Natural killer cell treated with Interleukin-12 subunit alpha and Interleukin-12 subunit beta and Interleukin-15 and Interleukin-18, amount 100 ng/mL, for 72 hours (primary cell): ENCODE measurements at regions not wholly inside any gene's neighbourhood (a gene's known extent, or its start where the extent isn't known, plus 50 kb on each side); places are given as distances from the start of the nearest gene placed in this dataset.

Experiments
- ATAC-seq, 2 donors: fragments of 150-1000 bp; cut with Tn5 transposase in 1 of 2; sonication (Bioruptor Pico), chemical (Tn5 transposase) in 1 of 2; 2 replicates each; pipeline ENCODE4 v1.10.0; 2021
- DNase-seq: peaks from one replicate; pipeline ENCODE4 v3.0.0; 2022; ENCODE audit warnings: low spot score
- H3K27ac Mint-ChIP-seq, 2 donors: 1 replicate in 1 of 2; 2 replicates in 1 of 2; pipeline ENCODE4 v1.8.0; 2022; ENCODE audit warnings: mixed read lengths in 2 of 2, mild to moderate bottlenecking in 1 of 2, moderate library complexity in 1 of 2
- H3K27me3 Mint-ChIP-seq, 2 donors: 1 replicate in 1 of 2; 2 replicates in 1 of 2; pipeline ENCODE4 v1.8.0; 2022; ENCODE audit warnings: mixed read lengths in 2 of 2
- H3K36me3 Mint-ChIP-seq: one replicate; pipeline ENCODE4 v1.8.0; 2022; ENCODE audit warnings: mixed read lengths
- H3K4me1 Mint-ChIP-seq, 2 donors: 1 replicate in 1 of 2; 2 replicates in 1 of 2; pipeline ENCODE4 v1.8.0; 2022; ENCODE audit warnings: low read depth in 2 of 2, mixed read lengths in 2 of 2, mild to moderate bottlenecking in 1 of 2
- H3K4me3 Mint-ChIP-seq: one replicate; pipeline ENCODE4 v1.8.0; 2022; ENCODE audit warnings: mixed read lengths
- H3K9me3 Mint-ChIP-seq: 2 replicates; pipeline ENCODE4 v1.8.0; 2022; ENCODE audit warnings: mixed read lengths

DNA sequence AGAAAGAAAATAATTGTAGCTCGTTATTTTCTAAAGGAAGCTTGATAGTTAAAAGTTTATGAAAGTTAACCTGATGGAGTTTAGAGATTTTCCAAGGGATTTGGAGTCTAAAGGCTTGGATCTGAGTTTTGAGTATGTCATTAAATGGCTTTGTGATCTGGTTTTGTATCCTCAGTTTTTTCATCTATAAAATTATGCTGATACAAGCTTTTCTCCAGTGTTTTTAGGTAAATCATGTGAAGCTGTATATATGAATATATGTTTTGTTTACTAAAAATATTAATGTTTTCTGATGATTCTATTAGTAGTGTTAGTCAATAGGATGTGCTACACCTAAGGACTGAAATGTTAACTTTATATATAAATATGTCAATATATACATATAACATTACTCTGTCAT, 727.8 kb downstream of the CDH11 start:
- Mint-ChIP-seq H3K27ac (no peak overlapping the region), H3K36me3 (no peaks in the 10 kb centered on the region), H3K27me3 (no peaks in the 10 kb centered on the region), H3K9me3 (peaks cover 21% of the 10 kb centered on the region), H3K4me3 (no peak overlapping the region), H3K4me1 (no peaks in the 10 kb centered on the region)
- no peak for DNase-seq
- no peak for ATAC-seq

DNA sequence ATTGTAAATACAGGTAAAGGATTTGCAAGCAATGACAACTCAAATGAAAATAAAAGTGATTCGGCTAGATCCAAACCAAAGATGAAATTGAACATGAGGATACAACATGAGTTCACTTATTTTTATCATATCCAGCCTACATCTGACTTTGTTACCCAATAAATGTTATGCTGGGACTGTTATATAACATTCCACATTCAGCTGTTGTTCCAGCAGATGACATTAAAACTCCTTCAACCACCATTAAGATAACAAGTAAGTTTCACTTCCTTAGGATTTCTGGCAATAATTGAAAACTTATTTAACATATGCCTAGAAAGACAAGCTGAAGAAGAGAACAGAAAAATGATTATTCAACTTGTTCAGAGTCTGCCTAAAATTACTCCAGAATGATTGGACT, 729.4 kb downstream of the CDH11 start:
- H3K4me1 Mint-ChIP-seq = no peaks in the 10 kb centered on the region
- no peak for ATAC-seq

DNA sequence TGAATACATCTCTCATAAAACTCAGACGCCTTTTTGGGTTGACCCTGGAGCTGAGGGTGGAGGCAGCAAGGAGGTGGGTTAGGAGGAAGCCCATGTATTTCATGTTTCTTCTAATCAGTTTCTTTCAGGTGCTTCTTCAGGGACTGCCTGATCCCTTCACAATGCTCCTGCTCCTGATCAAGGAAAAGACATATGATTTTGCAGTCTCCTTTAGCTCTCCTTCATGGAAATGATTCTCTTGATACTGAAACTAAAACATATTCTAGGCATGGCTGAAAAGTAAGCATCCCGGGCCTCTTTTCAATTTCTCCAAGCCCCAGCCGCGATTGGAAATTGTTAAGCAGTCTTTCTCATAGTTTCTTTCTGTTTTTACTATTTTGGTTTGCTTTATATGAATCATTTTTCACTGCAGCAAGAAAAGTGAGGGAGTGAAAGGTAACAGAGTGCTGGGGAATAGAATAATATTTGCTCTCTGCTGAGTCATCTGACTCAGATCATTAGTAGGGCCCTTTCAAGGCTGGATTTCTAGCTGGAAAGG, 730.7 kb downstream of the CDH11 start:
- H3K36me3 Mint-ChIP-seq = peaks cover 5% of the 10 kb centered on the region
- no peaks in the 10 kb centered on the region for H3K27me3 Mint-ChIP-seq
- no peak for ATAC-seq
- peaks cover 18% of the 10 kb centered on the region for H3K9me3 Mint-ChIP-seq
- no peaks in the 10 kb centered on the region for H3K4me1 Mint-ChIP-seq
- no peak overlapping the region for H3K4me3 Mint-ChIP-seq
- DNase-seq = no peak
- H3K27ac Mint-ChIP-seq = no peak overlapping the region

More for the DNA sequence above, 729.4 kb downstream of the CDH11 start:
- peaks cover 15% of the 10 kb centered on the region for H3K9me3 Mint-ChIP-seq
- no peaks in the 10 kb centered on the region for H3K36me3 Mint-ChIP-seq
- no peak overlapping the region for H3K4me3 Mint-ChIP-seq
- no peak overlapping the region for H3K27ac Mint-ChIP-seq
- H3K27me3 Mint-ChIP-seq = no peaks in the 10 kb centered on the region
- DNase-seq = no peak

DNA sequence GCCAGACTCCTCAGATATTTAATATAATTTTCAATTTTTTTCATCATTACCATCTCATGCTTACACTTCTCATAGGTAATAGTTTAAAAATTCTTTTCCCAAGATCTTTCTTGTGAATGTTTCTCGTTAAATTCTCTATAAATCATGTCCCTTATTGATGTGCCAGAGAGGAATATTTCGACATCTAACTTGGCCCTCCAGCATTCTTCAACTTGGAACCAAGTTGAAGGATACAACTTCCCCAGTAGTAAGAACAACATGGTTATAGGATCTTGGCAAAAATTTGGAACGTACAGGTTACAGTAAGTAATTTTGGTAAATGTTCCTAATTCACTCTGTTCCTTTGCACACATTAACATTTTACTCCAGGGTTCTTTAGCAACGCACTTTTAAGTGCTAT, 731.8 kb downstream of the CDH11 start:
- Mint-ChIP-seq H3K36me3 (peaks cover 10% of the 10 kb centered on the region), H3K27ac (no peak overlapping the region), H3K4me3 (no peak overlapping the region), H3K27me3 (no peaks in the 10 kb centered on the region), H3K9me3 (peaks cover 18% of the 10 kb centered on the region), H3K4me1 (no peaks in the 10 kb centered on the region)
- DNase-seq (no peak), ATAC-seq (no peak)

DNA sequence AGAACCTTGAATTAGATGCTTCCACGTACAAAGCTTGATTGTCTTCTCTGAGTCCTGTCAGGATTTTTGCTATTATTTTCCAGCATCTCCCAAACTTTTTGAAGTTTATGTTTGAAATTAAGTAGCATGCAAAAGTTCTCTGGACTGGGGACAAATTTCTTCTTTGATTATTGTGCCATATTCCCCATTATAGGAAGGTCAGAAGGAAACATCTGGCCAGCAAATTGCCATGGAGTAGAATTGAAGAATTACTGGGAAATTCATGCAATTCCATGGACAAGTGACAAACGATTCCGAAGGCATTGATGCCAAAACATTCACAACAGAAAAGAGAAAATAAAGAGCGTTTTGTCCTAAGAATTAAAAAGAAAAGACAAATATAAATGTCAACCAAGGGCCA, 737.2 kb downstream of the CDH11 start:
- Mint-ChIP-seq H3K9me3 (peaks cover 20% of the 10 kb centered on the region), H3K27ac (no peak overlapping the region), H3K4me3 (no peak overlapping the region), H3K27me3 (no peaks in the 10 kb centered on the region), H3K36me3 (peaks cover 10% of the 10 kb centered on the region), H3K4me1 (no peaks in the 10 kb centered on the region)
- ATAC-seq (no peak), DNase-seq (no peak)

DNA sequence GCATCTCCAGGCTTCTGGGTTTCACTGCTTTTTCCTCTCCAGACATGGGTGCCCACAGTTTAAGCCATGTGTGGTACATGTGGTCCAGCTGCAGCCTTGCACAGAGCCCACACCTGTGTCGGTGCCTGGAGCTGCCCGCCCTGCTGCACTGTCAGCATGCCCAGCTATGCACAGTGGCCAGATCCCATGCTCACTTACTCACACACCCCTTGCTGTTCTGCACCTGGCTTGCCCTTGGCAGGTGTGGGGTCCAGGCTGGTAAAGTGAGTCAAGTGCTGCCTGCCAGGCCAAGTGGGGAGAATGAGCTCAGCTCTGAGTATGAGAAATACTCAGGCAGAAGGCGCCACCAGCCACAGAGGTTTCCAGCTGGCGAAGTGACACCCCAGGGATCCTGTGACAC, 739.9 kb downstream of the CDH11 start:
- H3K4me3 Mint-ChIP-seq = no peak overlapping the region

DNA sequence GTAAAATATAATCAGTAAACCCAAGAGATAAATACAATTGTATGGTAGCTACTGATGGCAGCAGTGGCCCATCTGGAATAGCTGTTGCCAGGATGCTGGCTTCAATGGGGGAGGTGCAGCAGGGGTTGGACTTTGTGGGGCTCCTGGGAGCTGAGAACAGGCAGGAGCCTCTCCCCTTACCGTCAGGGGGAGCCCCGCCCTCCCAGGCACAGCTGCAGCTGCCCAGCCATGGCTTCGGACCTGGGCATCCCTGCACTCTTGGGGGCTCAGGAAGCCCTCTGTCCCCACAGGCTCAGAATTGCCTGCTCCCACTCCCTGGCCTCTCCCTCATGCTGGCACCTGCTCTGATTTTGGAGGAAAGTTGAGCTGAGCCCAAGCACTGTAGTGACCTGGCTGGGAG, 741.1 kb downstream of the CDH11 start:
- no peaks in the 10 kb centered on the region for H3K27me3 Mint-ChIP-seq
- peaks cover 4% of the 10 kb centered on the region for H3K36me3 Mint-ChIP-seq
- peaks cover 14% of the 10 kb centered on the region for H3K9me3 Mint-ChIP-seq
- no peak overlapping the region for H3K27ac Mint-ChIP-seq
- no peaks in the 10 kb centered on the region for H3K4me1 Mint-ChIP-seq
- ATAC-seq (no peak), DNase-seq (no peak)
- H3K4me3 Mint-ChIP-seq = no peak overlapping the region

More for the DNA sequence above, 739.9 kb downstream of the CDH11 start:
- no peak overlapping the region for H3K27ac Mint-ChIP-seq
- H3K4me1 Mint-ChIP-seq = no peaks in the 10 kb centered on the region
- peaks cover 10% of the 10 kb centered on the region for H3K36me3 Mint-ChIP-seq
- no peak for ATAC-seq
- H3K9me3 Mint-ChIP-seq = peaks cover 17% of the 10 kb centered on the region
- DNase-seq = no peak
- H3K27me3 Mint-ChIP-seq = no peaks in the 10 kb centered on the region

DNA sequence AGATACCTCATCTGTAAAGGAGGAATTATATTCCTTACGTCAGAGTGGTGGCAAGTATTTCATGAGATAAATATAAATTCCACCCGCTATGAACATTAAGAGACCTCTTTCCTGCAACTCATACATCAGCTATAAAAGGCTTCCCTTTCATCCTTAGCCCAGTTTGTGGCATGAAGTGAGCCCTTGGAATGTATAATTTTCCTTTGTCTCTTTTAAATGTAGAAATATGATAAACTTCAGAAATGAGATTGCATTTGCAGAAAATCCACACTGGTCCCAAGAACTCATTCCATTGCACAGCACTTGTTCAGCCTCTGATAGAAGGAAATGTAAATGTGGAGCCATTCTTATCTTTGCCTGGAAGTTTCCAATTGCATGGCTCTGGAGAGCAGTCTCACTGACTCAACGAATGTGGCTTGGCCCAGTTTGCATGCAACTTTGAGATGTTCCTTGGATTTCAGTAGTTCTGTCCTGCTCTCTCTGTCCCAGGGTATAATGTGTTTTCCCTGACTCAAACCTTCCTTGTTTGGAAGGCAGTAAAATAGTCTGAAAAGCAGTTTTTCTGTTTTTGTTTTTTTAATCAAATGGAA, 746.4 kb downstream of the CDH11 start:
- no peak for ATAC-seq
- no peaks in the 10 kb centered on the region for H3K36me3 Mint-ChIP-seq
- peaks cover 11% of the 10 kb centered on the region for H3K9me3 Mint-ChIP-seq
- H3K4me3 Mint-ChIP-seq = no peak overlapping the region
- no peaks in the 10 kb centered on the region for H3K27me3 Mint-ChIP-seq
- no peak overlapping the region for H3K27ac Mint-ChIP-seq
- DNase-seq = no peak
- no peaks in the 10 kb centered on the region for H3K4me1 Mint-ChIP-seq

DNA sequence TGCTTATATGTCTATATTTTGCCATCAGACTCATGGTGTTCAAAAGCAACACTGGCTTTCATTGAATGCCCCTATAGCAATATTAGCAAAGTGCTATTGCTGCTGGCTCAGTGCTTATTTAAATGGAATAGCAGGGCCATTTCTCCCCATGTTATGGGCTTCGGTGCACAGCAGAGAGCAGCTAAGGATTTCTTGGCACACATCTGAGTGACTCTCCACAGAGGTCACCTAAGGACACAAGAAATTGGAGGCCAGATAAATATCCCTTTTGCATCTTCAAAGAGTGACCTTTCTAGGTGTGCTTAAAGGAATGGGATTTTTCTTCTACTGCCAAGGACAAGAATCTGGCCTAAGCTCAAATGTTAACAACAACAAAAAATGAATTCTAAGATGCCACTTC, 751.8 kb downstream of the CDH11 start:
- Mint-ChIP-seq H3K36me3 (no peaks in the 10 kb centered on the region), H3K4me1 (no peaks in the 10 kb centered on the region), H3K27me3 (no peaks in the 10 kb centered on the region), H3K27ac (no peak overlapping the region), H3K4me3 (no peak overlapping the region), H3K9me3 (peaks cover 5% of the 10 kb centered on the region)
- DNase-seq = no peak
- ATAC-seq = no peak

DNA sequence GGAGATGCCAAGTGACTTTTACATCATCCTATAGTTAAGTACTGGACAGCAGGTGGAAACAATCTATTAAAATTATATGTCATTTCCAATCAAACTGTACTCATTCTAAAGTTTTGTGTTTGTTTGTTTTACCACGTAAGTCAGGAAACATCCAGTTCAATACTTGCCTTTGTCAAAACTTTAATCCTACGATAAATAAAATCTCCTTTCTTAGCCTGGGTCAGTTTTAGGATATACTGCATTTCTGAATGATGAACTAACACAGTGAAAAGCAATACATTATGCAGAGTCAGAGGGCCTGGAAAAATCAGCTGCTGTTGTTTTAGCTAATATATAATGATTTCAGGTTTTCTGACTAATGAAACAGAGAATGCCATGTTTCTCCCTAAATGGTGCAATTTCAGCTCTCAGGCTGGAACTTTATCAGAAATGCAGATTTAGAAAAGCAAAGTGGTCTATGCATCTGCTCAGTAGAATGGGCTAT, 756.4 kb downstream of the CDH11 start:
- ATAC-seq (no peak), DNase-seq (no peak)
- Mint-ChIP-seq H3K9me3 (peaks cover 4% of the 10 kb centered on the region), H3K4me1 (no peaks in the 10 kb centered on the region), H3K4me3 (no peak overlapping the region), H3K27me3 (no peaks in the 10 kb centered on the region), H3K27ac (no peak overlapping the region), H3K36me3 (peaks cover 7% of the 10 kb centered on the region)

DNA sequence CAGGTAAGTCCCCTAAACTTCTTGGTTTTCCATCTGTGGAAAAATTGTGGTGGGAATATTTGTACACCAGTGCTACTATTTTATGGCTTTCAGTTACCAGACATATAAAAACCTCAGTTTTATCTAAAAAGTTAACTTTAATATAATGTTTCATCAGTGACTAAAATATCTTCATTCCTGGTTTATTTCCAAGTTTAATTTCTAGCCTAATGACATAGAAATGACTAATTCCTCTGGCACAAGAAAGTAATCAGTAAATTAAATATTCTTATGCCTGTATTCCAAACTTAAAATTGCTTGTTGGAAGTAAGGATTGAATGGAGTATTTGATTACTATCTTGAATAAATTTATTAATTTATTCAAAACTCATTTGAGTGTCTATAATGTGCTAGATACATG, 757.0 kb downstream of the CDH11 start:
- H3K27ac Mint-ChIP-seq = no peak overlapping the region
- no peak overlapping the region for H3K4me3 Mint-ChIP-seq
- DNase-seq (no peak), ATAC-seq (no peak)
- H3K27me3 Mint-ChIP-seq = no peaks in the 10 kb centered on the region
- peaks cover 7% of the 10 kb centered on the region for H3K36me3 Mint-ChIP-seq
- H3K4me1 Mint-ChIP-seq = no peaks in the 10 kb centered on the region
- H3K9me3 Mint-ChIP-seq = peaks cover 8% of the 10 kb centered on the region

DNA sequence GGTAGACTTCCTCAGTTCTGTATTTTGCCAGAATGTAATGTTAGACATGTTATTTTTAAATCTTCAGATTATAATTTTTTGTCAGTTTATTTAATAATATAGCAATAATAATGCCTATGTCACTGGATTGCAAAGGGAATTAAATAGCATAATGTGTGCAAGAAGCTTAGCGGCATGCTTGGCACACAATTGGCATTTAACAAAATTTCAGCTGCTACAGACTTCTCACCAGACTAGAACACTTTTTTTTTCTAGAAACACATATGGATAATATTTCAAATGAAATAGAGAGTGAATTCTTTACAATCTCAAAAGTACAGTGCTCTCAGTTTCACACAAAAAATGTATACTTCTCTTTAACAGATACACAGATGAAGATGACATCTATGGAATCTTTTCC, 757.4 kb downstream of the CDH11 start:
- Mint-ChIP-seq H3K9me3 (peaks cover 10% of the 10 kb centered on the region), H3K27me3 (no peaks in the 10 kb centered on the region), H3K36me3 (peaks cover 7% of the 10 kb centered on the region), H3K27ac (no peak overlapping the region), H3K4me1 (no peaks in the 10 kb centered on the region), H3K4me3 (no peak overlapping the region)
- ATAC-seq = no peak
- DNase-seq = no peak

DNA sequence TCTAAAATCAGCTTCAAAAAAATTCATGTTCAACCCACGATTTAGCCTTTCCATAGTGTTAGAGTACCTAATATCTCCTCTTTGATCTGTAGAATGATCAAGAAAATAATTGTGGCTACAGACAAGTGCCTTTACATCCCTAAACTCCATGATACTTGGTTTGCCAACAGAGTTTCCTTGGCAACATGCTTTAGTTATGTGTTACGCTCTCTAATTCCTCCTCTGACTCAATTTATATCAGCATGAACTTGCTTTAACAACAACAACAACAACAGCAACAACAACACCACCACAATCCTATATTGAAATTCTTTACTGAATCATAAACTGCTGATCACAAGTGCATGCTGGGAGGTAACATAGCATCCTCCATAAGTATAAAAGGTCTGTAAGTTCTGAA, 757.8 kb downstream of the CDH11 start:
- Mint-ChIP-seq H3K4me3 (no peak overlapping the region), H3K4me1 (no peaks in the 10 kb centered on the region), H3K27me3 (no peaks in the 10 kb centered on the region), H3K36me3 (peaks cover 7% of the 10 kb centered on the region), H3K27ac (no peak overlapping the region), H3K9me3 (peaks cover 10% of the 10 kb centered on the region)
- no peak for DNase-seq
- no peak for ATAC-seq

DNA sequence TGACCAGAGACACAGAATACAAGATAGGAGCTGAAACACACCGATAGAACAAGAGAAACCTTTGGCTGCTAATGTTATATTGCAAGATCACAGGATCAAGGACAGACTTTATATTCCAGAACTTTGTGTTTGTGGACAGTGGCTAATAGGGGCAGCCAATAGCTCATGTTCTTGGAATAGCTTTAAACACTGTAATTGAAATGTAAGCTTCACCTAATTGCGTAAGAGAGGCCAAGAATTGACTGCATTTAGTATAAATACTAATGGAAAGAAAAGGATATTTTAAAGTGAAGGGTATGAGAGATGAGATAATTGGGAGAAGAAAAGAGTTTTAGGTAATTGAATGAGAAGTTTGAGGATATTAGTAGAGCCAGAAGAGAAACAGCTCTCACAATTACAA, 758.8 kb downstream of the CDH11 start:
- no peak overlapping the region for H3K27ac Mint-ChIP-seq
- no peak for ATAC-seq
- peaks cover 10% of the 10 kb centered on the region for H3K9me3 Mint-ChIP-seq
- H3K36me3 Mint-ChIP-seq = peaks cover 7% of the 10 kb centered on the region
- H3K4me3 Mint-ChIP-seq = no peak overlapping the region
- no peaks in the 10 kb centered on the region for H3K4me1 Mint-ChIP-seq
- H3K27me3 Mint-ChIP-seq = no peaks in the 10 kb centered on the region
- DNase-seq = no peak

DNA sequence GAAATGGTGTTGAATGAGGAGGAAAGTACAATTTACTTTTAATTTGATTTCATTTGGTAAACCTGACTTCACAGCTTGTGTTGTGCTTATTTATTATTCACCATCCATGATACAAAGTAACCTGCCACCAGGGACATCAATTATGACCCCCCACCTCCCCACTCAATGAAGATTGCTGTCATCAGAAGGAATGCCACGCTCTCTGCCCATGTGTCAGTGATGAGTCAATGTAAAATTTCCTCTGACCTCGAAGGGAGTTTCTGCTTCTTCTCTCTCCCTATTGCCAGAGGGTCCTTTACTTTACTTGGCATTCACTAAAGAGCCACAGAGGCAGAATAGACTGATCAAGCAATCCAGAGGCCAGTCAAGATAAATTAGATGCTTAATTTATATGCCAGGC, 759.7 kb downstream of the CDH11 start:
- no peaks in the 10 kb centered on the region for H3K4me1 Mint-ChIP-seq
- no peak overlapping the region for H3K4me3 Mint-ChIP-seq
- no peak overlapping the region for H3K27ac Mint-ChIP-seq
- peaks cover 12% of the 10 kb centered on the region for H3K9me3 Mint-ChIP-seq
- H3K36me3 Mint-ChIP-seq = peaks cover 7% of the 10 kb centered on the region
- ATAC-seq (no peak), DNase-seq (no peak)
- no peaks in the 10 kb centered on the region for H3K27me3 Mint-ChIP-seq
